Panc1 (cell line): ENCODE measurements at regions not wholly inside any gene's neighbourhood (a gene's known extent, or its start where the extent isn't known, plus 50 kb on each side); places are given as distances from the start of the nearest gene placed in this dataset.

Source experiments
- ATAC-seq: fragments of 200-7000 bp; cut with Tn5 transposase; 2 replicates; pipeline ENCODE4 v1.9.1; 2020; ENCODE audit warnings: mild to moderate bottlenecking, moderate library complexity
- BruUV-seq: library from RNA; stranded (reverse); fragments of 400-500 nt; replicated peaks from 2 replicates; lab custom pipeline; 2021; lab: Mats Ljungman, UMichigan
- CTCF ChIA-PET: fragments of 300-600 bp; sonication (Branson Sonifier 250); formaldehyde crosslinking; loops from one replicate; lab custom pipeline; 2022; ENCODE audit warnings: antibody characterized with exemption; lab: Charles Lee
- POLR2A ChIA-PET: fragments of 300-600 bp; sonication (Branson Sonifier 250); formaldehyde crosslinking; loops from one replicate; lab custom pipeline; 2022; ENCODE audit warnings: antibody characterized with exemption; lab: Charles Lee
- DNase-seq: peaks from one replicate; pipeline ENCODE4 v3.0.0-alpha.2; 2010; ENCODE audit warnings: low read depth, low spot score
- H3K27ac ChIP-seq: 2 replicates; pipeline ENCODE4 v1.5.1; 2011; ENCODE audit warnings: mild to moderate bottlenecking, low read length, inconsistent platforms
- H3K27me3 ChIP-seq: fragments of 200-500 bp; sonication (Bioruptor generic); 2 replicates; pipeline ENCODE4 v1.6.0; 2014; ENCODE audit warnings: low read length, inconsistent platforms; ENCODE audit not compliant: control insufficient read depth, insufficient read depth
- H3K36me3 ChIP-seq: fragments of 200-500 bp; sonication (Bioruptor generic); 2 replicates; pipeline ENCODE4 v1.5.1; 2014; ENCODE audit warnings: inconsistent platforms, mild to moderate bottlenecking, low read length, moderate library complexity; ENCODE audit not compliant: control insufficient read depth, insufficient read depth
- H3K4me1 ChIP-seq: 2 replicates; pipeline ENCODE4 v1.5.1; 2011; ENCODE audit warnings: inconsistent platforms, mild to moderate bottlenecking, low read length, moderate library complexity; ENCODE audit not compliant: control insufficient read depth, insufficient read depth
- H3K4me3 ChIP-seq, 2 experiments: 2 replicates each; pipeline ENCODE4 v1.5.1; 2011 to 2012; ENCODE audit warnings: low read depth in 2 of 2, low read length in 2 of 2, mild to moderate bottlenecking in 2 of 2, inconsistent platforms in 1 of 2, moderate library complexity in 1 of 2
- H3K9me3 ChIP-seq: fragments of 200-500 bp; sonication (Bioruptor generic); 2 replicates; pipeline ENCODE4 v1.5.1; 2014; ENCODE audit warnings: low read depth, mild to moderate bottlenecking, inconsistent platforms, low read length, moderate library complexity; ENCODE audit not compliant: control insufficient read depth, insufficient read depth
- POLR2AphosphoS5 ChIP-seq: IDR thresholded peaks from 2 replicates; pipeline ENCODE4 v1.6.1; 2012; ENCODE audit warnings: mild to moderate bottlenecking, low read depth, low read length, moderate library complexity
- SIN3A ChIP-seq: IDR thresholded peaks from 2 replicates; pipeline ENCODE4 v1.6.1; 2012; ENCODE audit warnings: low read depth, mild to moderate bottlenecking, low read length, moderate library complexity, borderline replicate concordance; ENCODE audit not compliant: insufficient read depth
- TCF7L2 ChIP-seq: IDR thresholded peaks from 2 replicates; pipeline ENCODE4 v1.6.1; 2011; ENCODE audit warnings: mild to moderate bottlenecking, low read depth, low read length, inconsistent platforms
- in situ Hi-C: cut with HindIII; loops from 2 replicates; pipeline ENCODE4 v1.10.0; 2016; ENCODE audit warnings: low sequenced_read_pairs, low pct_unique_long_range_greater_than_20kb
- intact Hi-C: fragments of 100-400 bp; cut with micrococcal nuclease; formaldehyde crosslinking; loops from one replicate; pipeline ENCODE4 v1.10.0; 2022; ENCODE audit not compliant: unreplicated experiment
- TF ChIP-seq, protein P1 (sequence below): fragments of 450-650 bp; IDR thresholded peaks from 2 replicates; pipeline ENCODE4 v1.5.1; 2017; ENCODE audit warnings: mild to moderate bottlenecking
- TF ChIP-seq, protein P2 (sequence below), 2 experiments: IDR thresholded peaks; 2 replicates each; pipeline ENCODE4 v1.6.1; 2011 to 2012; ENCODE audit warnings: low read depth in 2 of 2, control low read depth in 1 of 2, low read length in 1 of 2, mild to moderate bottlenecking in 1 of 2, moderate library complexity in 1 of 2; ENCODE audit not compliant: insufficient read depth in 1 of 2

DNA sequence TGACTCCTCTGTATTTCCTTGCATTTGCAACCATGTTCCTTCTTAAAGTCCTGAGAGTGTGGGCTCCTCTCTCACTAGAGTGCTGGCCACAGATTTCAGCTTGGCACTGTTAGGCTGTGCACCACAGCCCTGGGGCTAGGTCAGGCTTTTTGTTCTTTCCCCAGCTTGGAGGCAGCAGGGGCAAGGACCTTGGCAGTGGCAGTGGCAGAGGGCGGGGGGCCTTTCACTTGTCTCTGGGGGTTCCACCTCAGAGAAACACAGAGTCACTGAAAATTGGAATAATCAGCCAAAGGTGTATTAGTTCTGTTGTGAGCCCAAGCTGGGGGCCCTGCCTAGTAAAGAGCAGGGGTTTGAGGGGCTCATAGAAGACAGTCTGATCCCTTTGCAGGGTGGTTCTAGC lies 142.8 kb upstream of the CT83 start:
- ChIA-PET CTCF (no interaction called here), POLR2A (no interaction called here)
- Histone ChIP-seq H3K4me3 (no peak overlapping the region), H3K4me1 (no peaks in the 10 kb centered on the region), H3K27me3 (no peaks in the 10 kb centered on the region), H3K27ac (no peak overlapping the region), H3K9me3 (no peaks in the 10 kb centered on the region), H3K36me3 (no peaks in the 10 kb centered on the region)
- in situ Hi-C loops: no loop called here
- DNase-seq (no peak), ATAC-seq (no peak)
- intact Hi-C loops: no loop called here
- BruUV-seq: no TSS peak
- TF ChIP-seq, protein P1, sequence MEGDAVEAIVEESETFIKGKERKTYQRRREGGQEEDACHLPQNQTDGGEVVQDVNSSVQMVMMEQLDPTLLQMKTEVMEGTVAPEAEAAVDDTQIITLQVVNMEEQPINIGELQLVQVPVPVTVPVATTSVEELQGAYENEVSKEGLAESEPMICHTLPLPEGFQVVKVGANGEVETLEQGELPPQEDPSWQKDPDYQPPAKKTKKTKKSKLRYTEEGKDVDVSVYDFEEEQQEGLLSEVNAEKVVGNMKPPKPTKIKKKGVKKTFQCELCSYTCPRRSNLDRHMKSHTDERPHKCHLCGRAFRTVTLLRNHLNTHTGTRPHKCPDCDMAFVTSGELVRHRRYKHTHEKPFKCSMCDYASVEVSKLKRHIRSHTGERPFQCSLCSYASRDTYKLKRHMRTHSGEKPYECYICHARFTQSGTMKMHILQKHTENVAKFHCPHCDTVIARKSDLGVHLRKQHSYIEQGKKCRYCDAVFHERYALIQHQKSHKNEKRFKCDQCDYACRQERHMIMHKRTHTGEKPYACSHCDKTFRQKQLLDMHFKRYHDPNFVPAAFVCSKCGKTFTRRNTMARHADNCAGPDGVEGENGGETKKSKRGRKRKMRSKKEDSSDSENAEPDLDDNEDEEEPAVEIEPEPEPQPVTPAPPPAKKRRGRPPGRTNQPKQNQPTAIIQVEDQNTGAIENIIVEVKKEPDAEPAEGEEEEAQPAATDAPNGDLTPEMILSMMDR: no peak
- TF ChIP-seq TCF7L2 (no peak), POLR2AphosphoS5 (no peak), SIN3A (no peak)
- TF ChIP-seq, protein P2, sequence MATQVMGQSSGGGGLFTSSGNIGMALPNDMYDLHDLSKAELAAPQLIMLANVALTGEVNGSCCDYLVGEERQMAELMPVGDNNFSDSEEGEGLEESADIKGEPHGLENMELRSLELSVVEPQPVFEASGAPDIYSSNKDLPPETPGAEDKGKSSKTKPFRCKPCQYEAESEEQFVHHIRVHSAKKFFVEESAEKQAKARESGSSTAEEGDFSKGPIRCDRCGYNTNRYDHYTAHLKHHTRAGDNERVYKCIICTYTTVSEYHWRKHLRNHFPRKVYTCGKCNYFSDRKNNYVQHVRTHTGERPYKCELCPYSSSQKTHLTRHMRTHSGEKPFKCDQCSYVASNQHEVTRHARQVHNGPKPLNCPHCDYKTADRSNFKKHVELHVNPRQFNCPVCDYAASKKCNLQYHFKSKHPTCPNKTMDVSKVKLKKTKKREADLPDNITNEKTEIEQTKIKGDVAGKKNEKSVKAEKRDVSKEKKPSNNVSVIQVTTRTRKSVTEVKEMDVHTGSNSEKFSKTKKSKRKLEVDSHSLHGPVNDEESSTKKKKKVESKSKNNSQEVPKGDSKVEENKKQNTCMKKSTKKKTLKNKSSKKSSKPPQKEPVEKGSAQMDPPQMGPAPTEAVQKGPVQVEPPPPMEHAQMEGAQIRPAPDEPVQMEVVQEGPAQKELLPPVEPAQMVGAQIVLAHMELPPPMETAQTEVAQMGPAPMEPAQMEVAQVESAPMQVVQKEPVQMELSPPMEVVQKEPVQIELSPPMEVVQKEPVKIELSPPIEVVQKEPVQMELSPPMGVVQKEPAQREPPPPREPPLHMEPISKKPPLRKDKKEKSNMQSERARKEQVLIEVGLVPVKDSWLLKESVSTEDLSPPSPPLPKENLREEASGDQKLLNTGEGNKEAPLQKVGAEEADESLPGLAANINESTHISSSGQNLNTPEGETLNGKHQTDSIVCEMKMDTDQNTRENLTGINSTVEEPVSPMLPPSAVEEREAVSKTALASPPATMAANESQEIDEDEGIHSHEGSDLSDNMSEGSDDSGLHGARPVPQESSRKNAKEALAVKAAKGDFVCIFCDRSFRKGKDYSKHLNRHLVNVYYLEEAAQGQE (IDR thresholded peaks at IDR 0.05; ENCODE audit: insufficient read depth in 1 of 2, low read depth in 2 of 2, low read length in 1 of 2): no peak

DNA sequence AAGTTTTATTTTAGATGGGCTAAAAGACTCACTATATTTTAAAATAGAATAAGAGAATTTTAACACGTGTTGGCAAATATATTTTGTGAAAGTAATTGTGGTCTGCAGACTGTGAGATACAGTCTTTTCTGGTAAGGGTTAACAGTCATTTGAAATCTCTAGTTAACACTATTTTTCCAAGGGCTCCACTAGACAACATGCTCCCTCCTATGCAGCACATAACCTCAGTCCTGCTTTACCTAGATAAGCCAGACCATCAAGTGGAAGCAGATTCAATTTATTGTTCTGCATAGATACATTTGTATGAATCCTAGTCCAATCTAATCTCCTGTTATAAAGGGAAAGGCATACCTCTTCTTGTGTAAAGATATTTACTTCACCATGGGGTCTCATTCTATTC lies 133.2 kb upstream of the CT83 start:
- ATAC-seq (no peak), DNase-seq (no peak)
- ChIA-PET POLR2A (no interaction called here), CTCF (no interaction called here)
- in situ Hi-C loops: no loop called here
- TF ChIP-seq, protein P2 (IDR thresholded peaks at IDR 0.05; ENCODE audit: insufficient read depth in 1 of 2, low read depth in 2 of 2, low read length in 1 of 2): no peak
- TF ChIP-seq, protein P1: no peak
- no peak for TF ChIP-seq TCF7L2
- TF ChIP-seq SIN3A: no peak
- no peak for TF ChIP-seq POLR2AphosphoS5
- no peaks in the 10 kb centered on the region for H3K4me1 ChIP-seq
- H3K27me3 ChIP-seq: no peaks in the 10 kb centered on the region
- no peak overlapping the region for H3K27ac ChIP-seq
- intact Hi-C loops: no loop called here
- H3K36me3 ChIP-seq: no peaks in the 10 kb centered on the region
- no peak overlapping the region for H3K4me3 ChIP-seq
- BruUV-seq: no TSS peak
- H3K9me3 ChIP-seq: no peaks in the 10 kb centered on the region; the same call in 1 of the 2 replicates
